ENCODE measurements at regions not wholly inside any gene's neighbourhood (a gene's known extent, or its start where the extent isn't known, plus 50 kb on each side); places are given as distances from the start of the nearest gene placed in this dataset.

DNA sequence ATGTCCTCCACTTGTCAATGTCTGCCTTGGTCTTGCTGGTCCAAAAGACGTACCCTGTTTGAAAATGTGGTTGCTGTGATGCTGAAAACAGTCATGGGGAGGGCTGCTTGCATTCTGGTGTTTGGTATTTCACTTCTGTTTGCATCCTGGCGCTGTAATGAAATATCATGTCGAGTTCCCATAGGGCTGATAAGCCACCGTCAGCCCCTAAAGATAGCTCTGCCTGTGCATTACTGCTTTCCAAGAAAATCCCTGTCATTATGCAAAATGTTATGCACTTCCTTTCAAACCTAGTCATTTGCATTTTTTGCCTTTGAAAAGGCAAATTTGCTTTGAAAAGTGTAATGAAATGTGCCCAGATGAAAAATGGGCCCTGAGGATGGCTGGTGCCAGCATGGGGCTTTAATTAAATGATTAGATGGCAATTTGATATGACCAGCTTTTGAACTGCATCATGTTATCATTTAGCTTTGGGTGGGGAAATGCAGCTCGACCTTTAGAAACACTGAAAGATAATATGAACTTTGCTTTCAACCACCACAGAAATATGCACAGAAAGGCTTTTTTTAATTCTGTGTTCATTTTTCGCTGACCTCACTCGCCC, 374.4 kb upstream of the SGCD start:
- no peak for DNase-seq (ENCODE audit: low read depth)

DNA sequence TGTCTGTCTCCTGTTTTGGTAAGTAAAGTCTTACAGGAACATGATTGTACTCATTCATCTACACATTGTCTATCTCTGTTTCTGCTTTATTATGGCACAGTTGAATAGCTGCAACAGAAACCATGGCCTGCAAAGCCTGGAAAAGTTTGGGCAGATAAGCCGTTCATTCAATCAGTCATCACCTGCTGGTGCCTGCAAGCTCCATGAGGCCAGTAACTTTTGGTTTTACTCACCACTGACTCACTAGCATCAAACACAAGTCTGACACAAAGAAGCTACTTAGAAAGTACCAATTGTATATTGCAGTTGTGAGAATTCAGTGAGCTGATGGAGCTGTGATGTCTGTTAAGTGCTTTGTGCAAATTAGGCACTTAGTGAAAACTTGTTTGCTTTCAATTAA, 373.6 kb upstream of the SGCD start:
- DNase-seq (ENCODE audit: low read depth), result peak; percentile 46

DNA sequence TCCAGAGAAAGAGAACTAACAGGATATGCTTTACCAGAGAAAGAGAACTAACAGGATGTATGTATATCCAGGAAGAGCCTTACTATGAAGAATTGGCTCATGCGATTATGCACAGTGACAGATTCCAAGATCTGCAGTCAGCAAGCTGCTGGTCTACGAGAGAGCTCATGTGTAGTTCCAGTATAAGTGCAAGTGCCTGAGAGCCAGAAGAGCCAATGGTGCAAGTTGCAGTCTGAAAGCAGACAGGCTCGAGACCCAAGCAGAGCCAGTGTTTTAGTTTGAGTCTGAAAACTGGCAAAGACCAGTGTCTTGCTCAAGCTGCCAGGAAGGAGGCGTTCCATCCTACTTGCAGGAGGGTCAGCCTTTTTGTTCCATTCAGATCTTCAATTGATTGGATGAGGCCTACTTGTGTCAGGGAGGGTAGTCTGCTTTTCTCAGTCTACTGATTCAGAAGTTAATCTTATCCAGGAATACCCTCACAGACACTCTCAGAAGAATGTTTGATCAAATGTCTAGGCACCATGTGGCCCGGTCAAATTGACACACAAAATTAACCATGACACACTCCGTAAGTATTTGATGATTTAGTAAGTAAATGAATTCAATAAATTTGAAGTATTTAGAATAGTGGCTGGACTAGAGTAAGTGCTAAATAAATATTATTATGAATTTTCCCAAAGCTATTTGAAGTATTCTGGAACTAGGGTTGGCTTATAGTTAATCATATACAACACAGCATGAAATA, 372.1 kb upstream of the SGCD start:
- no peak for DNase-seq (ENCODE audit: low read depth)

DNA sequence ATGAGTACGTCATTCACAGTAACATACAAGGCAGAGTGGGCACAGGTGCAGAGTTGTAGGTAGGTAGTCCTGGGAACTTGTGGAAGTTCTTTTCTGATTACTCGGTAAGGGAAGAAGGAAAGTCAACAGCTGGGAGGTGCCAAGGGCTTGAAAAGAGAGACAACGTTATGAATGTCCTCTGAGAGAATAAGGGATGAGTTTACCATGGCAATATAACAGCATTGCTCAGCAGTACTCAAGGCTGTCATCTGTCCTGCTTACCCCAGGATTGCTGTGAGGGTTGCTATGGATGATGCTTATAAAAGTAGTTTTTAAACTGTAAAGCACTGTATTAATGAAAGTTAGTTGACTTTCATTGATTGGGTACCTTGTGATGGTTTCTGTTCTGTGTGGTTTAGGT, 369.1 kb upstream of the SGCD start:
- DNase-seq (ENCODE audit: low read depth), result no peak

DNA sequence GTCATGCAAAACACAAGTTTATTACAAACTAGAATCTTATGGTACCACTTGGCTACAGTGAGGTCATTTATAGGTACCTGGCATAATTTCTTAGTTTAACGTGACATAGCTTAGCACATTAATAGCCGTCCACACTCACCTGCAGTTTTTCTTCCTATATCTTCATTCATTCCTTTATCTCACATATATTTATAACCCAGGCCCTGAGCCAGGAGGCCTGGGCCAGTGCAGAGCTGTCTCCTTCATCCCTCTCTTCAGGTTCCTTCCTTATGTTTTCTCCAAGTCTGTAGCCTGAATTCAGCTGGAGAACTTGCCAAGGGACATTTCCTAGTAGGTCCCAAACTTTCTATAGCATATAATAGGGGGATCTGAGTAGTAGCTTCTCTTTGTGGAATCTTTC, 367.9 kb upstream of the SGCD start:
- no peak for DNase-seq (ENCODE audit: low read depth)

DNA sequence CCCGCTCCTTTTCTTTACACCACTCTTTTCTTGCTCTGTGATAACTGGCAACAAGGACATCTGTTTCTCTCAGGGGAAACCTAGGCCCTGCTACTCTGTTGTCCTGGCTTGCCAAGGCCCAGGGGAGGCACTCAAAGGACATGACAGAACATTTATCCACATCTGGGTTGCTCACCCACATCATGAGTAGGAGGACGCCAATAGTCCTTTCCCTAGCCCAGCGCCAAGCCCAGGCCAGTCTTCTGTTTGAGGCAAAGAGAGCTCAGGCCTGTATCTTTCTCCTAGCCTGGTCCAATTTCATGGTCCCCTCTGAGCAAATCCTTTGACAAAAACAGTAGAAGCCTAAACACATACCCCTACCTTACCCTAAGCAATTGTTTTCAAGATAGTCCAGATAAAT, 366.8 kb upstream of the SGCD start:
- no peak for DNase-seq (ENCODE audit: low read depth)

DNA sequence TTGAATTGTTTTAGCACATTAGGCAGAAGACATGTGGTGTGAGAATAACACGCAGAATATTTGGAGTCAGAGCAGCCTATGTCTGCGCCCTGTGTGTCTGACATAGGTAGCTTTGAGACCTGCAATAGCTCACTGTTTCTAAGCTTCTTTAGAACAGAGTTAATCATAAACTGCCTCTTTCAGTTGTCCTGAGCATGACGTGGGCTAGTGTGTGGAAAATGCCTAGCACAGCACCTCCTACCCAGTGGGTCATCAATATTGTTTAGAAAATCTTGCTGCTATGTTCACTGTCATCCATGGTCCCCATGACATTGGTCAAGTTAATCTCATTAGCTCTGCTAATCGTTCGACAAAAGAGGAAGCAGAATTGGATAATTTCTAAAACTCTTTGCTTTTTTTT, 357.4 kb upstream of the SGCD start:
- DNase-seq (ENCODE audit: low read depth), result no peak

DNA sequence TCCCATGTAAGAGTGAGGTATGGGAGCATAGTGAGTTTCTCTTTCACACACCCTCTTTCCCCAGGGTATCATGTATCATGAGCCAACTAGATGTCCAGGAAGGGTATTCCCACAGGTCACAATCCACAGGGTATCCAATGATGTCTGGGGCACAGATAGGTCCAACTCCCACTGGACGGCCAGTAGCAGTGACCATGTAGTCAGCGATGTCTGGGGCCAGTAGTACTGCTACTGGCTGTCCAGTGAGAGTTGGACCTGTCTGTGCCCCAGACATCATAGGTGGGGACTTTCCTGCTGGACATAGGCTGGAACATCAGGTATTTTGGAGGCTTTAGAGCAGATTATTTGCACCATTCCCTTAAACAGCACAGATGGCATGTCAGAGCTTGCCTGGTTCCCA, 352.6 kb upstream of the SGCD start:
- no peak for DNase-seq (ENCODE audit: low read depth)

DNA sequence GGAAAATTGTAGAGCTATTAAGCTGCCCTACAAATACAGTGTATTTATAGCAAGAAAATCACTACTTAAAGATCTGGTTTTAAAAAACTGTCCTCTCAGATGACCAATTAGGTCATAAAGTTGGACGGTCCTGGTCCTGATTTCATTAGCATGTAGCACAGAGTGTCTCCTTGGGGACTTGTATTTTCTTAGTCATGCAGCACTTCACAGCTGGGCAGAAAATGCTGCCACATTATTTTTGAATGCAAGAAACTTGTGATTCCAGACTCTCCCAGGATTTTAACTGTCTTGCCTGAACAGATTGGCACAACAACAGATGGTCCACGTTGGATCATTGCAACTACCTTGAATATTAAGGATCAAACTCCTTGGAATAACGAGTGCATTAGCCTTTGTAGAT, 348.1 kb upstream of the SGCD start:
- DNase-seq (ENCODE audit: low read depth), result no peak

DNA sequence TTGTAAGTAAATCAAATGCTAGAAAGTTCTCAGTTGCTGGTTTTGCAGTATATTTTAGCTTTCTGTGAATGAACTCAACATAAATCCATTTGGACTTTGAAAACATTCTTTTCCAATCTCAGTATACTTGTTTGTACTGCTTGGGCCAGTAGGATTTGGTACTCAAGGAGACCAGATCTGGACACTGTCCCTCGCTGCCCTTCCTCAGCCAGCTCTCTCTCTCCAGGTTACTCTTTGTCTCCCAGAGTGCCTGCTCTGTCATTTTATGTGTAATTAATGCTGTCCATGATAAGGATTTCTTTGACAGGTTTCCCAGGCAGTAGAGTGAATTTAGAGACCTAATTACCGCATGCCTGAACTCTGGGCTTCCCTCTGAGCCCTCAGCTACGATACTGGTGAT, 344.6 kb upstream of the SGCD start:
- no peak for DNase-seq (ENCODE audit: low read depth)

DNA sequence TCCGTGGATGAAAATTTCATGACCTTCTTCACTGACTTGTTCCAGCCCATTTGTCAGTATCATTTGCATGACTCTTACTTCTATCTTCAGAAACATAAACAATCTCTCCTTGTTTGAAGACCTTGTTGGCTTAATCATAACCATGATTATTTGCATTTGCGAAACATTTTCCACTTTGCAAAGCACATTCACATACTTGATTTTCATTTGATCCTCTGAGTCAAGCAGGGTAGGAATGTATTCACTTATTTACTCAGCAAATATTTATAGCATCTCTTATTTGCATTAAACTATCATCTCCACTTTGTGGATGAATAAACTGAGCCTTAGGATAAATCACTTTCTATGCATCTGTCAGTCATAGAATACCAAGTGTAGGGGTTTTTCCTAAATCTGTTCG, 343.0 kb upstream of the SGCD start:
- DNase-seq (ENCODE audit: low read depth), result no peak

DNA sequence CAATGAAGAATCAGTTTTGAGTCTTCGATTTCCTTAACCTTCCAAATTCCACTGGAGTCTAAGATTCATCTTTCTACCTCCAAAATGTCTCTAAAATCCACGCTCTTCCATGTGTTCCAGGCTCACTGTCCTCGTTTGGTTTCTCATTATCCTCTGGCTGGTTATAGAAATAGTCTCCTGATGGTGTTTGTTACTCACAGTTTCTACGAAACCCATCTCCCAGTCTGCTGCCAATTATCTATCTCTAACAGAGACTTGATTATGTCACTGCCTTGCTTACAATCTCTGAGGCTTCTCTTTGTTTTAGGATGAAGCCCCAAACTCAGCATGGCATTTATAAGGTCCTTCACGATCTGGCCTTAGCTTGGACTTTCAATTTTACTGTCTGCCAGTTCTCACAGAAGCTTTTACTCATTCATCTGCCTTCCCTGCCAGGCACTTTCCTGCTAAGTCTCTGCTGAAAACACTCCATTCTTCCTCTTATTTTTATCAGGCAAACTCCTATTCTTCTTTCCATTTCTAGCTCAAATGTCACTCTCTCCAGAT, 339.6 kb upstream of the SGCD start:
- no peak for DNase-seq (ENCODE audit: low read depth)

DNA sequence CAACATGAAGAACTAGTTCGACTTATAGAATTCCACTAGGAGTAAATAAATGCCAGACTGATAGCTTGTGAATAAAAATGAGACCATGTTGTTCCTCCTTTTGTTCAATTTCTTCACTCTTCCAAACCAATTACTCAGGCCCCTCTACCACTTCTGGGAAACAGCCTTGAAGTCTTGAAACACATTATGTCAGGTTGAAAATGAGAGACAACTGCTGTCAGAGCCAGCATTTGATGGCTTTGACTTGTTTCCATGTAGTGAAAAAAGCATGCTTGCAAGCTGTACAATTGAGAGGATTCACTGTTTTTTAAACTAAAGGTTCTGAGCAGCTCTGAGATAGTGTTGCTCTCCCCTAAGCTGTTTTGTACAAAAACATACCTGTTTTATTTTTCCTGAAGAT, 337.1 kb upstream of the SGCD start:
- DNase-seq (ENCODE audit: low read depth), result no peak

DNA sequence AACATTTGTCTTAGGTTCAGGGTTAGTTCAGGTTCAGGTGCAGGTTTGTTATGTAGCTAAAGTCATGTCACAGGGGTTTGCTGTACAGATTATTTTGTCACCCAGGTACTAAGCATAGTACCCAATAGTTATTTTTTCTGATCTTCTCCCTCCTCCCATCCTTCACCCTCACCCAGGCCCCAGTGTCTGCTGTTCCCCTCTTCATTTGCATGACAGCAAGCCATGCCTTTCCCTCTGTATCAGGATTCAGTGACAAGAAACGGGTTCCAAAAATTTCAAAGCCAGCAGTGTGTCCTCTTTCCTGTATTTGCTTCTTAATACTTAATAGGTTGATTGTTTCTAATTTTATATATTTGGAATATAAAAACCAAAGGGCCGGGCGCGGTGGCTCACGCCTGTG, 330.8 kb upstream of the SGCD start:
- DNase-seq (ENCODE audit: low read depth), result no peak

DNA sequence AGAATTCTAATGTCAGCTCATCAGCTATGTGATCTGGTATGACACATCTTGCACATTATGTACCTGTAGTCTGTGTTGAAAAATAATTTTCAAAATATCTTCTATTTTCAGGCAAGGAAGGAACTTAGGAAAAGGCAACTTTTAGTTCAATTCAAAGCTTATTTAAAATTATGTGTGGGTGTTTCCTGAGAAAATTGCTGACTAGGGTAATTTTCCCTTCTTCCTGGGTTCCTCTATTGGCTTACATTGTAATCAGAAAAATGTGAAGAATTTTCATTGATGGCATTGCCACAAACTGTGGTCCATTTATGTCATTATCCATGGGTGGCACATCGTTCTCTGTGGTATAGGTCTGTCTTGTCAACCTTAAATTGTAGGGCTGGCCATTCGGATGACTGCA, 328.7 kb upstream of the SGCD start:
- no peak for DNase-seq (ENCODE audit: low read depth)

DNA sequence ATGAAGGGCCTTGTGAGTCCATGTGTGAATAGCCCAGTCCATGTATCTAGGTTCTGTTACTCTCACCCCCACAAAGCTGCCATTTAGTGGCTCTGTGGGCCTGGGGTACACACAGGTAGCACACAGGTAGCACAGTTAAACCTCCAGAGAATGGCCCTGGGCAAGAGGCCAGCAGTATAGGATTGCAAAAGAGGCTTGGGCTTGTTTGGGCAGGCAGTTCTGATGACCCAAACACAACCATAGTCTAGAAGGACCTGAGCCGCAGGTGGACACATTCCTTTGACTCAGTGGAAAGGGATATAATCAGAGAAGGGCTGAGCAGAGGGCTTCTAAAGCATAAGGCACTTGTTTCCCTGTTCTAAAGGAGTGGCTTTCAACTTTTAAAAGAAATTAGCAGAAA, 326.8 kb upstream of the SGCD start:
- no peak for DNase-seq (ENCODE audit: low read depth)

DNA sequence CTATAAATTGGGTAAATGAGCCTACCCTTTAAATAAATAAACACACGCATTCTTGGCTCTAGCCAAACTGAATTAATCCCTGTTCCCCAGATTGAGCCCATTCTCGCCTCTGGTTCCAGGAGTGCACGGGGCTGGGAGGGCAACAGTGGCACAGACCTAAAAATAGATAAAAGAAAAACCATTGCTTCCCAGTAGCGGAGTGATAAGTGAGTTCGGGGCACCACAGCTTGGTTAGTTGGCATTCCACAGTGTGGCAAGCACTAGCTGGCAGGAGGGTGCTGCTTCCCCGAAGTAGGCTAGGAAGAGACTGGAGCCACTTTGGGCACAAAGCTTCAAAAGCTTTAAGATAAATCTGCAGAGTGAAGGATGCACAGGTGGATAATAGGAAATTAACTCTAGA, 322.2 kb upstream of the SGCD start:
- DNase-seq (ENCODE audit: low read depth), result no peak

DNA sequence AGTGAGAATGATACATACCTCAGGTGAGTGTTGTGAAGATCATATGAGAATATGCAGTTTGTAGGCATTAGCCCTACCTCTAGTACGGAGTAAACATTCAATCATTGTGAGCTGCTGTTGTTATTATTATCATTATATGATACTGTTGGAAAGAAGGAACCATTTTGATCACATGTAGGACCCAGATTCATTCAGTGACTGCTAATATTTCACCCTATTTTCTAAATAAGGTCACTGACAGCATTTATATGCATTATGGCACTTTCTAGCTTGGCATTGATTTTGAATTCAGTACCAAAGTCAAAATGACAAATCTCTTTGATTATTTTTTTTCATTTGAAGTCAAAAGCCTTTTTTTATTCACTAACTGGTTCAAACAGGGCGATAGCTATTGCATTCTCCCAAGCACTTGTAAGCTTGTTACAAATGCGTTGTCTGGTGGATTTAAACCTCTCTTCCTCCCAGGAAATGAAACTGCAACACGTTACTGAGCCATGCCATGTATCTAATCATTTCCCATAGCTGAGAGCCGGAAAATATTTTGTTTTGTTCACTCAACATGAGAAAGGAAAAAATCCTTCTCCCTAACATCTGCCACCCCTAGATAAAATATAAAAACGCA, 320.8 kb upstream of the SGCD start:
- DNase-seq (ENCODE audit: low read depth), result no peak

DNA sequence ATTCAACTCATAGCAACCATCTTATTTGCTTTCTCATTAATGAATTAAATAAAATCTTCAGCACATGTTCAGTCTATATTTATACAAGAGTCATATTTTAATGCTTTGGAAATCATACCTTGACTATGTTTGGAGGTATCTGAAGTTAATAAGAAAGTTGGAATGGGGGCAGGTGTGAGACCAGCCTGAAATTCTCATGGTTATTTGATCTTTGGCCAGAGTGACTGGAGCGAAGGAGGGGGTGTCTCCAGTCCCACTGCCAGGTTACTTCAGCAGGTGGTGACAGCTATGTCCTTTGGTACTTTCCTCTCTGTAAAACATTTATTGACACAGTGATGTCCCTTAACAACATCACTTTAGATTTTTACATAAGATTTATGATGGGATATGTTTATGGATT, 318.1 kb upstream of the SGCD start:
- DNase-seq (ENCODE audit: low read depth), result no peak

DNA sequence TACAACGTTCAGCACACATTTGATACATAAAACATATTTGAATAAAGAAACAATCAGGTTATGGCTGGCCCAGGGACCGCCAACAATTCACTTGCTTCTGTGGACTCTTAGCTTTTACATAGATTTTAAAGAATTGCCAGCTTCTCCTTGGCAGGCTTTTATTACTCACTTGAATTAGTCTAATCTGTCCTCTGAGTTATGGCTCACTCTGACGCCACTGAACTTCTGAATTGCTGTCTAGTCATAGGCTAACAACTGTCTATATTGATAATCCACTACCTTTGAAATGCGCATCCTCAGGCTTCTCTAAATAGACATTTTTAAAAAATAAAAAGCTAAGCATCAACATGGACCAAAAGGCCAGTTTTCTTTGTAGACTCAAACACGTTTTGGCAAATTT, 317.4 kb upstream of the SGCD start:
- DNase-seq (ENCODE audit: low read depth), result no peak

DNA sequence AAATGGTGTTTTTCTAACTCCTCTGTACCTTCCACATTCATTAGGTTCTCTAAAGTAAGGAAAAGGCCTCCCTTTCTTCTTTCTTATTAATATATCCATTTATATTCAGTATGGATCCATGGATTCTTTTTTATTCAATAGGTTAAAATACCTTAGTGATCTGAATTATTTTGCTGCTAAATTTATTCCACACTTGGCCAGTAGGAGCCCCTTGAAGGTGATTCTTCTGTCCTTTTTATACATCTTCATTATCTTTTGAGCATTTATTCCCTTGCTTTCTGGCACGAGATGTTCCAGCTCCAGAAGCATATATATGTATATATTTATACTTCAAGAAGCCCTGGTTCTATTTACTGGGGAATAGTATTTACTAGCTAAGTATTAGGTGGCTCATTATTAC, 311.8 kb upstream of the SGCD start:
- DNase-seq (ENCODE audit: low read depth), result no peak

DNA sequence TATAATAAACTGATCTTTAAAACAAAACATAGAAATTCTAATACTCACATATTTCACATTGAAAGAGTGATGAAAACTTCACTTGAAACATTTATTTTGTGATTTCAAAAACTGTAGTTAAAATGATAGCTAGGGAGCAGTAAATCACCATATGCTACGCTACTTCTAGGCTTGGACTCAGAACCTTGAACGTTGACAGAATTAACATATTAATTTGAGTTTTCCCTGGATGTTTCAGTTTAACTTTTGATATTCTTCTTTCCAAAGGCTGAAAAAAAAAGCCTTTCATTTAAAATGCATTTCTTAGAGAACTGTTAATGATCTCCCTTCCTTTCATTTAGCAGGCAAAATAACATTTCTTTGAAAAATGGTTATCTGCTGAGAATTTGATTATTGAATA, 307.8 kb upstream of the SGCD start:
- DNase-seq (ENCODE audit: low read depth), result no peak
